GM21619 (cell line): ENCODE measurements at regions not wholly inside any gene's neighbourhood (a gene's known extent, or its start where the extent isn't known, plus 50 kb on each side); places are given as distances from the start of the nearest gene placed in this dataset.
"Not testable (repeated sequence)": the region's sequence is repeated elsewhere in the genome, so short reads cannot be mapped to it uniquely, and the experiment has no call there.

Source experiments
- ATAC-seq: cut with Tn5 transposase; IDR thresholded peaks from one replicate; pipeline ENCODE4 v1.9.1; 2021; ENCODE audit not compliant: unreplicated experiment

DNA sequence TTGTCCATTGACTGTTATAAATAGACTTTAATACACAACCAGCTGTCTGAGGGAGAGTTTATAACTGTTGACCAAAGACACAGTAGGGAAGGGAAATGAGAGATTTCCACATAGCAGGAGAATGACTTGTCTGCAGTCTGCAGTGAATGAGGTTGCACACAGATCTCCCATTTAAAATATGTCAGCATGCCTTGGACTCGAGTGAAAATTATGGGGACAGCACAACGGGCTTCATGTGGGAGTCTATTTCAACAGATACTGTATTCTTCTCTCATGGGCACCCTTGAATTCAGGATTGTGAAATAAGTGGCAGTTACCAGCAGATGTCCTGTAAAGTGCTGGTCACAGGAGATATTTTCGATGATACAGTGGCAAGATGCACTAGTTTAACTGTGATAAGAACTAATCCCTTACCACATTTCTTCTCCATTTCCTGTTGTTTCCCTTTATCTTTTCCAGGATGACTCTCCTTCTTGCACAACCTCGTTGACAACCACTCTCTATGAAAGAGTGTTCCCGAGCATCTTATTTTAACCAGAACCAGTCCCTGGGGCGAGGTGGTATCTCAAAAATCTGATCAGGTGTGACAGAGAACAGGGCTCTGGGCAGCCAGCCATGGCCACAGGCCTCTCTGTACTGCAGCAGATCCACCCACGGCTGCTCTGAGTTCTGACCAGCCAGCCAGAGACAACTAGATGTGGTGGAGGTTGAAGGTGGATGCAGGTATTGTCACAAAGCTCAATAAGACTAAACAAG, 51.5 kb upstream of the MAP3K1 start:
- no peak for ATAC-seq

GRCh38 chr5:56763182-56763581, 52.2 kb upstream of the MAP3K1 start:
- no peak for ATAC-seq

DNA sequence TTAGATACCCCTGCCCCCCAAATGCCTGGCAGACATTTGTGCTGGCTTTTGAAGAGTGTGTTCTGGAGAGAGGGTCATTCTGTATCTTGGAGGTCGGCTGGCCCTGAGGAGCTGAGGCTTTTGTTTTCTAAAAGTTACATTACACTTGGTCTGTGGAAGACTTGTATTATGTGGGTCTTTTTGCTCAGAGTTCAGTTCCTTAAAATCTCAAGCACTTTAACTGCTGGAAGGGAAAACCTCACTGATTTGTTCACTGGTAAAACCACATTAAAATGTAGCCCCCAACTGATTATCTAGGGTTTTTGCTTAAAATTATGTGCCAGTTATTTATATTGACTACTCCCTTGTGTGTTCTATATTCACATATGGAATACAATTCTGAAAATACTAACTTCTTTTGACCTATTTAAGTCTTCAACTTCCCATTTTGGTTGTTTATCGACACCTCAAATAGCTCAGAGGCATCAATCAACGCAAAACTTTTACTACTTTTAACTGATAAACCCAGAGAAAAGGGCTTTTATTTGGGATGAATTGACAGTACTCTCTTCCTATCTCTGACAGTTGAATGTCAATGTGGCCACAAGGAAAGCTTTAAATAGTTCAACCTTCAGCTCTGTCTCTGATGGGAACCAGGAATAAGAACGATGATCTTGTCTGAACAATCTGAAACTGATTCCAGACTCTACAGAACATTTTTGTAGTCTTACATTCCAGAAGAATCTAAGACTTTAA, 54.0 kb upstream of the MAP3K1 start:
- no peak for ATAC-seq

GRCh38 chr5:56760723-56761122, 54.6 kb upstream of the MAP3K1 start:
- no peak for ATAC-seq

- no peak for ATAC-seq
These were observed 55.7 kb upstream of the MAP3K1 start for GRCh38 chr5:56759521-56760216.

- no peak for ATAC-seq
These were observed 58.3 kb upstream of the MAP3K1 start for GRCh38 chr5:56757077-56757476.

DNA sequence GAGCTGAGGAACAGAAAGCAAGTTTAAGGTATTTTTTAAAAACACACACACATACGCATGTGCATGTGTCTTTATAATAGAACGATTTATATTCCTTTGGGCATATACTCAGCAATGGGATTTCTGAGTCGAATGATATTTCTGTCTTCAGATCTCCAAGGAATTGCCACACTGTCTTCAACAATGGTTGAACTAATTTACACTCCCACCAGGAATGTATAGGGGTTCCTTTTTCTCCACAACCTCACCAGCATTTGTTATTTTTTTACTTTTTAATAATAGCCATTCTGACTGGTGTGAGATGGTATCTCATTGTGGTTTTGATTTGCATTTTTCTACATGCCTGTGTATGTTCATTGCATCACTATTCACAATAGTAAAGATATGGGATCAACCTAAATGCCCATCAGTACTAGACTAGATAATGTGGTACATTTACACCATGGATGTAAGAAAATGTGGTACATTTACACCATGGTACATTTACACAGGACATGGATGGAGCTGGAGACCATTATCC, 60.3 kb upstream of the MAP3K1 start:
- ATAC-seq = no peak

- not testable (repeated sequence) for ATAC-seq
These were observed 61.8 kb upstream of the MAP3K1 start for GRCh38 chr5:56753588-56753987.

GRCh38 chr5:56751572-56752313, 63.6 kb upstream of the MAP3K1 start:
- ATAC-seq = no peak

DNA sequence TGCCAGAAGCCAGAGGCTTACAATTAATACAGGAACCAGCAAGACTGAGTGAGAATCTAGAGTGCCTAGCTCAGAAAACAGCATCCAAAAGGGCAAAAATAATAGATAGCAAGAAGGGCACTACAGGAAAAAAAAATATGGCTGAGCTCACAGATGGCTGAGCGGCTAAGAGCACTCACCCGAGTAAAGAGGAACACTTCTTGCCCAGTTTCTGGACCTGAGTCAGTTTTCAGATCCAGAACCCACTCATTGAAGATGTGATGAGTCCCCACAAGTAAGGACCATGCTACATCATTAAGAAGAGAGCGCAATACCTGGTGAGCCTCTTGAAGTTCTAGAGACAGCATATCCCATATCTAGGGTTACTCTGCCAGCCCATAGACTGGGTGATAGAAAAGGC, 65.5 kb upstream of the MAP3K1 start:
- no peak for ATAC-seq

DNA sequence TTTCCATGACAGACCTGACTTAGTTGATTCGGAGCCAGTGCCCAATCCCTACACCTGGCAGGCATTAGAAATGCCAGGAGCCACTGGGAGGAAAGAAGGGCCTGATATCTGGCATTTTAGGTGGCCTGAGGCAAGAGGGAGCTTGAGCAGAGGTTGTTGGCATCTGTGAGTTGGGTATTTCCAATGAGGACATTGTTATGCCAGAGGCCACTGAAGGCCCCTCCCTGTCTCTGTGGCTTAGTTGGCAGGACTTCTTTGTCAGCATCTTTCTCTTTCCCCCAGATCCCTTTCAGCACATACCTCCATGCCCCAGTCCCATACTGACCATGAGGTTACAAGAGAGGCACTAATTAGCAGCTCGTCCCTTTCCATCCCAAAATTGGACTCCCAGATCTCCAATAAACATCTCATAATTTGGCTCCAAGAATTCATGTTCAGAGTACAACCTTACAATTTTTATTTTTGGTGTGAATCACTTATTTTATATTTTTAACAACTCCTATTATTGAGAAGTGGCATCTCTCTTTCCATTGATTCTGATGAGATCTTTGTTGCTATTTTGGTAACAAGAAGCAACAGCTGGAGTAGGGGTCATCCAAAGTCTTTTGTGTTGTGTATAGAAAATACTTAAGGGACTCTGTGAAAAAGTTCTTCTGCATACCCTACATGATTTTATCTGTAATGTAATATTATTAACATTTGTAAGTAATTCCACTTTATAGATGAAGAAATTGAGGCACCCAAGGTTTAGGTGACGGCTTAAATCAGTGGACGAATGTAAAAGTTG, 68.6 kb upstream of the MAP3K1 start:
- no peak for ATAC-seq

GRCh38 chr5:56745864-56746263, 69.5 kb upstream of the MAP3K1 start:
- no peak for ATAC-seq

DNA sequence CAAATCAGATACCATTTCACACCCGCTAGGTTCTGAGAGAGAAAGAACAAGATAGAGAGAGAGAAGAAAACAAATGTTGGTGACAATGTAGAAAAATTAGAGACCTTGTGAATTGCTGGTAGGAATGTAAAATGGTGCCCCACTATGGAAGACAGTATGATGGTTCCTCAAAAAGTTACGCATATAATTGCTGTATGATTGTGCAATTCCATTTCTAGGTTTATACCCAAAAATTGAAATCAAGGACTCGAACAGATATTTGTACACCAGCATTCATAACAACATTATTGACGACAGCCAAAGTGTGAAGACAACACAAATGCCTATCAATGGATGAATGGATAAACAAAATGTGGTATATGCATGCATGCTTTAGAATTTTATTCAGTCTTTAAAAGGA, 74.5 kb upstream of the MAP3K1 start:
- ATAC-seq = no peak

DNA sequence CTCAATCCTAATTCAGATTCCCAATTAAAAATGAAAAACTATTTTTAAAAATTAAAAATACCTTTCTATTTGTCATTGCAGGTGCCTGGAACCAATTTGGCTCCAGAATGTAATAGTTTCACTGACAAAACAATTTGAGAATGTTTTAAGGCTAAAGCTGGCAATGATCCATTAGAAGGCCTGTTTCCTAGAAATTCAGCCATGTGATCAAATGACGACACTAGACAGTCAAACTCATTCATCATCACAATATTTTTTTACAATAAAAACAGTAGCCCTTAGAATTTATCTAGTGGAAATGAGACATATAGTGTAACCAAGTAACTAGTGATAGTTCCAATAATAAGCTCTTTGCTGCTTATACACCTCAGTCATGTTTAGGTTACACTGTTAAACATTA, 75.4 kb upstream of the MAP3K1 start:
- no peak for ATAC-seq

- no peak for ATAC-seq
These were observed 77.3 kb upstream of the MAP3K1 start for GRCh38 chr5:56737951-56738606.

DNA sequence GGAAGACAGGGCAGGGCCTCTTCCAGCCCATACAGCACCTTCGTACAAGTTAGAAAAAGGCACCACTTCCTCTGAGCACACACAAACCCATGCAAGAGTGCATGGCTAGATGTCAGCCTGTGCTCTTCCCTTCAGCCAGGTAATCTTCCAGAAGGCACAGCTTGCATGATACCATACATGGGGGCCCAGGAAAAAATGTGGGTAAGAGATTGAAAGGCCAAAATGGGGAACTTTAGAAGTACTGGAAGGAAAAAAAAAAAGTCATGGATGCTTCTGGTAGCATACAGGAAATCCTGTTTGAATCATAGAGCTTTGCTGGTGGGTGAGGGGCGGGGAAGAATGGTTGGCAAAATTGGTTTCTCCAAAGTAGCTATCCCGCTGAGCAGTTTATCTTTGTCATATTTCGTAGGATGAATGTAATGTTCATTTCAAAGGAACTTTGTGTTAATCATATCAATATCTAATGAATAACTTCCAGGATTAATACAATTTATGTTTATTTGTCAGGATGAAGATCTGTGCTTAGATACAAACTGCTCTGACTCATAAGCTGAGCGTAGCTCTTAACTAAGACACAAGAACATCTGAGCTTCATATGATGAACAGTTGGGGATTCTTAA, 78.2 kb upstream of the MAP3K1 start:
- ATAC-seq = no peak

DNA sequence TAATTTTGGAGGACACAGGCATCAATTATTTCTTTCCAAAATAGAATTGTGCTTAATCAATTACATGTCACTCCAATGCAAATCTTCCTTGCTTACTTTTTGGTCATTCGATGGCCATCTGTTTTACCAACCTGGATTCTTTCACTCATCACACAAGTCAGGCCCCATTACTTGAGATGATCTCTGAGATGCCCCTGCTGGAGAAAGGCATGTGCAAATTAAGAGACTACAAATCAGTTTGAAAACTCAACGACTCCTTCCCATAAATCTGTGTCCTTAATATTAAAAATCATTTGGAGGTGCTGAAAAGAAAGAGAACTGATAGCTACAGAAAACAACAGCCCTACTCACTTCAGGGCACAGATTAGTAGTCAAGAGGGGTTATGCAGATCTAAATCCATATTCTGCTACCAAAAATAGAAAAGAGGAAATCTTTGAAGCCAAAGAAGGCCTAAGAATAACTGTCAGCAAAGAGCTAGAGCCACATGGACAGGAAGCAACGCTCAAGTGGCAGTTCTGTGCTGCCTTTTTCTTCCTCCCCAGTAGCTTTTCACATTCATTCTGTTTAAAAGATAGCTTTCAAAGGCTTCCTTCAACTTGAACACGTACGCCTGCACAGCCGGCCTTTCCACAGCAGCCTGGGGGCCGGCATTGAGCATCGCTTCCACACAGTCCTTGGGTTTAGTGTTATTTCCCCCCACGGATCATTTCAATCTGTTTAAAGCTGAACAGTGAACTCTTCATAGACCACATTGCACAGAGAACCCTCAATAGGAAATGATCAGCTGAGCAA, 79.3 kb upstream of the MAP3K1 start:
- ATAC-seq = no peak

- ATAC-seq = no peak
These were observed 81.2 kb upstream of the MAP3K1 start for GRCh38 chr5:56734091-56734694.
